ENCODE measurements at regions not wholly inside any gene's neighbourhood (a gene's known extent, or its start where the extent isn't known, plus 50 kb on each side); places are given as distances from the start of the nearest gene placed in this dataset.
A peak's percentile ranks its signal among the peaks of the same experiment; 100 is the strongest.
"Not testable (repeated sequence)": the region's sequence is repeated elsewhere in the genome, so short reads cannot be mapped to it uniquely, and the experiment has no call there.

GRCh38 chr10:100625816-100626215 is 90.1 kb downstream of the HIF1AN start:
- DNase-seq (ENCODE audit: low read depth): no peak
- TF ChIP-seq, protein P1, sequence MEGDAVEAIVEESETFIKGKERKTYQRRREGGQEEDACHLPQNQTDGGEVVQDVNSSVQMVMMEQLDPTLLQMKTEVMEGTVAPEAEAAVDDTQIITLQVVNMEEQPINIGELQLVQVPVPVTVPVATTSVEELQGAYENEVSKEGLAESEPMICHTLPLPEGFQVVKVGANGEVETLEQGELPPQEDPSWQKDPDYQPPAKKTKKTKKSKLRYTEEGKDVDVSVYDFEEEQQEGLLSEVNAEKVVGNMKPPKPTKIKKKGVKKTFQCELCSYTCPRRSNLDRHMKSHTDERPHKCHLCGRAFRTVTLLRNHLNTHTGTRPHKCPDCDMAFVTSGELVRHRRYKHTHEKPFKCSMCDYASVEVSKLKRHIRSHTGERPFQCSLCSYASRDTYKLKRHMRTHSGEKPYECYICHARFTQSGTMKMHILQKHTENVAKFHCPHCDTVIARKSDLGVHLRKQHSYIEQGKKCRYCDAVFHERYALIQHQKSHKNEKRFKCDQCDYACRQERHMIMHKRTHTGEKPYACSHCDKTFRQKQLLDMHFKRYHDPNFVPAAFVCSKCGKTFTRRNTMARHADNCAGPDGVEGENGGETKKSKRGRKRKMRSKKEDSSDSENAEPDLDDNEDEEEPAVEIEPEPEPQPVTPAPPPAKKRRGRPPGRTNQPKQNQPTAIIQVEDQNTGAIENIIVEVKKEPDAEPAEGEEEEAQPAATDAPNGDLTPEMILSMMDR (IDR thresholded peaks at IDR 0.05; ENCODE audit: insufficient read depth, low read depth, low read length): no peak
- no peak overlapping the region for H3K4me3 ChIP-seq (ENCODE audit: low read depth, low read length)

GRCh38 chr10:100628061-100628460 is 92.3 kb downstream of the HIF1AN start:
- no peak overlapping the region for H3K4me3 ChIP-seq (ENCODE audit: low read depth, low read length)
- TF ChIP-seq, protein P1 (IDR thresholded peaks at IDR 0.05; ENCODE audit: insufficient read depth, low read depth, low read length): no peak
- no peak for DNase-seq (ENCODE audit: low read depth)

DNA sequence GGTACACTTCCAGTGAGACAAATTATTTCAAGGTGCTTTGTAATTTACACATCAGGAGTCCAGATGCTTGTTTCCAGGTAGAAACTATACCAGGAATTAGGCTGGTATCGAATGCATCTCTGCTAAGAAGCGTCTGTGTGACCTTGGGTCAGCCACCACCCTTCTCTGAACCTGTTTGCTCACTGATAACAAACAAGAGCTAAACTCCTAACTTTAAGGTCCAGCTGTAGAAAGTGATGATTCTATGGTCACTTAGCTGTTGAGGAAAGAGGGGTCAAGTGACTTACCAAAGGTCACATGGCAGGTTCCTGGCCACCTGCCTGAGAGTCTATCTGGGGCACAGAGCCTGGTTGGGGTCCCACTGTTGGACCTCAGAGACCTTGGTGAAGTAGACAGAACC is 95.4 kb downstream of the HIF1AN start:
- TF ChIP-seq, protein P1 (IDR thresholded peaks at IDR 0.05; ENCODE audit: insufficient read depth, low read depth, low read length): no peak
- no peak overlapping the region for H3K4me3 ChIP-seq (ENCODE audit: low read depth, low read length)
- no peak for DNase-seq (ENCODE audit: low read depth)

DNA sequence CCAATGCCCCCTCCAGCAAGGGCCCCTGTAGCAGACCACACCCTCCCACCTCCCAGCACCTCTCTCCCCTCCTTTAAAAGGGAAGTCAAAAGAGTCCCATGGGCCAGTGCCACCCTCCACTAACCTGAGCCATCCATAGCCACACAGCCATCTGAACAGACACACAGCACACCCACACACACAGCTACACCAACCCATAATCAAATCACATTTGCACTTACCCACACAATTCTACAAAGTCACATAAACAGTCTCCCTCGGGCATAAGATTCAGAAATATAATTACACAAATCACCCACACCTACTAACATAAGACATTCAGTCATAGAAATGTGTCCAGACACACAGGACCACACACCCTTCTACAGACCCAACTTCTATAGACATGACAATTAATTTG is 96.3 kb downstream of the HIF1AN start:
- no peak overlapping the region for H3K4me3 ChIP-seq (ENCODE audit: low read depth, low read length)
- DNase-seq (ENCODE audit: low read depth): no peak
- TF ChIP-seq, protein P1 (IDR thresholded peaks at IDR 0.05; ENCODE audit: insufficient read depth, low read depth, low read length): no peak

- H3K4me3 ChIP-seq (ENCODE audit: low read depth, low read length): no peak overlapping the region
- TF ChIP-seq, protein P1 (IDR thresholded peaks at IDR 0.05; ENCODE audit: insufficient read depth, low read depth, low read length): no peak
- DNase-seq (ENCODE audit: low read depth): no peak
Measured at GRCh38 chr10:100634034-100634433, 98.3 kb downstream of the HIF1AN start.

DNA sequence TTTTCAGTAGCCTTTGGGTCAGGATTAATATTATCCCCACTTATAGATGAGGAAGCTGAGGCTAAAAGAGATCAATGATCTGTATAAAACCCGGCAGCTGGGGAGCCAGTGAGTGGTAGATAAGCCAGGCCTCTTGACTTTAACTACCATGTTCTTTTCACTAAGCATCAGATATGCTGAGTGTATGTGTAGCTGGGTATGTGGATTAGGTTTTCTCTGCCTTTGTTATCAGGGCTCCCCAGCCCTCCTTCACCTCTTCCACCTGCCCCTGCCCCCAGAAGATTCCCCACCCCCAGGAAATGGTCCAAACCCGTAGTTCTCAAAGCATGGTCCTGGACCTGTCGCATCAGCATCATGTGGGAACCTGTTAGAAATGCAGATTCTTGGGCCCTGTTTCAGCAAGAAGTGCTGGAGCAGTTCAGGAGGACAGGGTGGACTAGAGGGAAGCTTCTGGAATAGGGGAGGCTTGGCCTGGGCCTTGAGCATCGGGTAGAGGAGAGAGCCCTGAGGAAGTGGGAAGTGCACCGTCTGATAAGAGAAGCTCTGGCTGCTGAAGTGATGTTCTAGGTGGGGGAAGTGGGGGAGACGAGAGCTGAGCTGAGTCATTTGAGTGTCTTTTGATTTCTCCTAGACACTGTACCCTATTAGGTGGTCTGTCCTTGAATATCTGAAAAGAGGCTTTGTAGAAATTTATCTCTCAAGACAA is 101.3 kb downstream of the HIF1AN start:
- no peak overlapping the region for H3K4me3 ChIP-seq (ENCODE audit: low read depth, low read length)
- TF ChIP-seq, protein P1 (IDR thresholded peaks at IDR 0.05; ENCODE audit: insufficient read depth, low read depth, low read length): no peak
- no peak for DNase-seq (ENCODE audit: low read depth)

DNA sequence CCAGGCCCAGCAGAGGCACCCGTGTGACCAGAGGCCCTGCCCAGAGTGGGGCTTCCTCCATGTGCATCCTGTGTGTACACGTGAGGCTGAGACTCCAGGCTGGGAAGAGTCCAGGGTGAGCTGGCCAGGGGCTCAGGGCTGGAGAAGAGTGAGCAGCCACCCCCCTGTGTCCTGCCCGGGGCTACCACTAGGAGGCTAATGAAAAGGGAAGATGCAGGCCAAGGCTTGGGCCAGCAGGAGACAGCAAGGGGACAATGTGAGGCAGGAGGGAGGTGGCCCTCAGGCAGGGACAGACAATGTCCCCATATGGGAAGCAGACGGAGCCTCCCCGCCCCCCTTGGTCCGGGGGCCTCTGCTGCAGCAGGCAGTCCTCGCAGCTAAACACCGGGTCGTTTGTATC is 102.0 kb downstream of the HIF1AN start:
- DNase-seq (ENCODE audit: low read depth): peak; percentile 3
- H3K4me3 ChIP-seq (ENCODE audit: low read depth, low read length): no peak overlapping the region
- TF ChIP-seq, protein P1 (IDR thresholded peaks at IDR 0.05; ENCODE audit: insufficient read depth, low read depth, low read length): peak; percentile 47

GRCh38 chr10:100638969-100639368 is 103.2 kb downstream of the HIF1AN start:
- DNase-seq (ENCODE audit: low read depth); H3K4me3 ChIP-seq (ENCODE audit: low read depth, low read length): not testable (repeated sequence)

All from fibroblast of villous mesenchyme (primary cell).